ENCODE measurements at regions not wholly inside any gene's neighbourhood (a gene's known extent, or its start where the extent isn't known, plus 50 kb on each side); places are given as distances from the start of the nearest gene placed in this dataset.

GRCh38 chr4:34191443-34191842 lies 2052.9 kb downstream of the ARAP2 start:
- DNase-seq (ENCODE audit: low read depth): no peak

DNA sequence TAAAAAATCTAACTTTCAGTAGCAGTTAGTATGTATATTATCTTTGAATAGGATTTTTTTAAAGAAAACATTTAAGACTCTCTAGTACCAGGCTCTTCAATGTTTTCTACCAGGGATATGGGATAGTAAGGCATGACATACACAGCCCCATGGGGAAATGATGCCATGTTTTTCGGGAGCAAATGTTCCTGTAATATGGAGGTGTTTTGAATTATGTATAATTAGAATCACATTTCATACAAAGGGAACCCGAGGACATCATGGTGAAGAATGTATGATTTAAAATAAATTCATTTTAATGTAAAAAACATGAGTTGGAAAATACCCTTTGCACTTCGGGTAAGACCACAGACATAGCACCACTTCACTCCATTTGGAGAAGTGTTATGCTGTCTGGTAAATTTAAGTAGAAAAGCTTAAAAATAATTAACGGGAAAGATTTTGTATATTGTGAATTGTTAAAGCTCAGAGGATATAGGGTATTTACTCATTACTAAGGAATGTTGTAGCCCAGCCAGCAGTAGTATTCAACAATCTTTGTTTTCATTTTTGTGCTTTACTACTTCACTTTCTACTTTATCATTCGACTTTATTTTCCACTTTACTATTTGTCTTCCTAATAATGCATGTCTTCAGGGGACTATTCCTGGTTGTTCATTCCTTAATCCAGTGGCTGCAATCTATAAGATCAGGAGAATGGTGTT lies 2050.7 kb downstream of the ARAP2 start:
- no peak for DNase-seq (ENCODE audit: low read depth)

GRCh38 chr4:34194585-34194984 lies 2049.7 kb downstream of the ARAP2 start:
- DNase-seq (ENCODE audit: low read depth): no peak

DNA sequence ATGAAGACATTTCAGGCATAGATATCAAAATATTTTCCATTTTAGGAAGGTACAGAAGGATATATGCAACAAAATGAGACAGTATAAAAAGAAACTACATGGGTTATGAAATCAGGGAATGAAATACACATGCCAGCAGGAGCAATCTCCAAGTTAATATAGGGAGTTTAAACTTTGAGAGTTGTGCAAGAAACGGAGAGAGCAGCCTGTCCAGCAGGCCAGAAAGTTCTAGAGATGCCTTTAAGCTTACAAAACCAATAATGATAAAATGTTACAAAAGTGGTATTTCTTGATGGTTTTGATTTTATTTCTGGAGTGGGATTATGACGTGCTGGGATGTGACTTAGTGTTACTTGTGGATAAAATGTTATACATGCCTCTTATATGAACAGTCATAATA lies 2047.9 kb downstream of the ARAP2 start:
- DNase-seq (ENCODE audit: low read depth): no peak

- DNase-seq (ENCODE audit: low read depth): no peak
These were observed 2045.3 kb downstream of the ARAP2 start for GRCh38 chr4:34198966-34199365.

DNA sequence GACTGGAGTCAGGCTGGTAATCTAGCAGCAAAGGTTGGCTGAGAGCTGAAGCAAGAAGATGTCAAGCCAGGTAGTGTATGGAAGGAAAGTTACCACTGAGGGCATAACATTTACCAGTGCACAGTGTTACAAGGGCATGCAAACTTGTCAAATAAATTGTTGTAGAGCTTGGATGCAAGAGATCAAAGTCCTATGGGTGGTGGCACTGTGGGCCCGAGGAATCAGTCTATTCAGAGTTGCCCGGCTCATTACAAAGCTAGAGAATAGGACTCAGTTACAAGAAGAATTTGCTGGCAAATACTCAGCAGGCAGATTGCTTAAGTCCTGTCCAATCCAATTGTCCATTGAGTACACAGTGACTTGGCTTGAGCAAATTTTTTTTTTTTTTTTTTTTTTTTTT lies 2043.8 kb downstream of the ARAP2 start:
- DNase-seq (ENCODE audit: low read depth): no peak

GRCh38 chr4:34202154-34202553 lies 2042.2 kb downstream of the ARAP2 start:
- DNase-seq (ENCODE audit: low read depth): no peak

DNA sequence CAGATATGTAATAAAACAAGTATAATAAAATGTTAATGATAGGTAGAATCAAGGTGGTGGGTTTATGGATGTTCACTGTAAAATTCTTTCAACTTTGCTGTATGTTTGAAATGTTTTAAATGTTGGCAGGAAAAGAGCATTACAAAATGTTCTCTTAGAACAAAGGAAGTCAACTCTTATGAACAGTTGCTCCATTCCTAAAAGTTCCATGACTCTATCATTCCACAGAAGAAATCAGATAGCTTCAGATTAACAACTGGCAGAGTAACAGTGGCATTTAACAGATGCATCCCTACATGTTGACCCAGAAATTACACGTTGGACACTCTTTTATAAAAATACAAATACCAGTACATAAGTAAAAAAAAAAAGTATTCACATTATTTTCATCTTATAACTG lies 2023.7 kb downstream of the ARAP2 start:
- no peak for DNase-seq (ENCODE audit: low read depth)

DNA sequence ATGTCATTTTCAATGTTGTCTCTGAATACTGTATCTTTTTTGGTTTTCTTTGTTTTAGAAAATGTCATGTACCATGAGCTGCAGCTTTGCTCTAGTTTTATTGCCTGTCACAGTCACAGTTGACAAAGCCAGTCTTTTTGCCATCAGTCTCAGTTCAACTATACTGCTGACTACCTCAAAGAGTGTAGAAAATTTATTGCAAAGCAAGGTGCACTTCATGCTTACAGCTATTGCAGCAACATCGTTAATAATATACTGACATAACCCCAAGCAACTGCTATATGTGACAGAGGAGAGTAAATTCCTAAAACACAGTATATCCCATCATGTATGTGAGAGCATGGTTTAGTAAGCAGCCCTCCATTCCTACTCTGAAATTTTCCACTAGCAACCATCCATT lies 2022.3 kb downstream of the ARAP2 start:
- no peak for DNase-seq (ENCODE audit: low read depth)

- no peak for DNase-seq (ENCODE audit: low read depth)
These were observed 2008.2 kb downstream of the ARAP2 start for GRCh38 chr4:34236118-34236517.

DNA sequence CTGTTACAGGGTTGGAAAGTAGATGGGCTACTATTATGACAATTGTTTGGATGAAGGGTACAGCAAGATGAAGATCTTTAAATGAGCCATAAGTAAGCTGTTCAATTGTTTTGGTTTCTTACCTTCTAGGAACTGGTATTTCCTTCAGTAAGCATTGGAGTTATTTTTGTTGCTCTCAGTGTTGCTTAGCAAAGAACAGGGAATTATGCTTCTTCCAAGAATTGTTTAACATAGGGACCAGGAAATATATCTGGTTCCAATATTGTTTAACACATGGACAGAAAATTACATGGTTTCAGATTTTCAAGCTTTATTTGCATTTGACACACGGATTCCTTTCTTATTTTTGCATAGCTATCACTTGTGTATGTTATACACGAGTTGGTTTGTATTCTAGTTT lies 1999.0 kb downstream of the ARAP2 start:
- no peak for DNase-seq (ENCODE audit: low read depth)

DNA sequence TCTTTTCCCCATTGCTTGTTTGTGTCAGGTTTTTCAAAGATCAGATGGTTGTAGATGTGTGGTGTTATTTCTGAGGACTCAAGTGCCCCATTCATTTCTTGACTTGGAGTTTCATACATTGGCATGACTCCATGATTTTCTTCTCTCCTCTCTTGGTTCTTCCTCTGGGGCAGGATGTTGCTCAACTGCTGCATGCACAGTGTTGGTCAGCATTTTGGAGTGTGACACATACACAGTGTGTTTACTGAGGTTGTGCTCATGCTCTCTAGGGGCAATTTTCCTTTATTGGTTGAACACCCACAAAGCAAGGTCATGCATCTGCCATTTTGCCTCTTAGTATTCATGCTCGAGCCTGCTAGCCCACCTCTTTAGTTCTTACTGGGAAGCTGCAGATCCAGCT lies 1993.8 kb downstream of the ARAP2 start:
- DNase-seq (ENCODE audit: low read depth): no peak

DNA sequence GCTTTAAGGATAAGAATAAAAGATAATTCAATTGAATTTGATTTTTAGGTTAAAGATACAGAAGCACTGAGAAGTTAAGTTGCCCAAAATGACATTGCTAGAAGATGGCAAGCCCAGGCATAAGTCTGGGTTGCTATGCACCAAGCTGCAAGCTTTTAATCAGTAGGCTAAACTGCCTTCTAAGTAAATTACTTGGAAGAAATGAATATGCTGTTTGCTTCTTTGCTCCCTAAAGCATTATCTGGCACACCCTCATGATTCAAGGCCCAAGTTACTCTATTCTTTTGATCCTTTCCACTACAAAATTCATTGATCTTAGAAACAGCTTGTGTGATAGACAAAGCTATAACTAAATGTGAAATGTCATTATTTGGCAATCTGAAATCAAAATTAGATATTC lies 1991.1 kb downstream of the ARAP2 start:
- DNase-seq (ENCODE audit: low read depth): no peak

- no peak for DNase-seq (ENCODE audit: low read depth)
These were observed 1986.1 kb downstream of the ARAP2 start for GRCh38 chr4:34258176-34258575.

DNA sequence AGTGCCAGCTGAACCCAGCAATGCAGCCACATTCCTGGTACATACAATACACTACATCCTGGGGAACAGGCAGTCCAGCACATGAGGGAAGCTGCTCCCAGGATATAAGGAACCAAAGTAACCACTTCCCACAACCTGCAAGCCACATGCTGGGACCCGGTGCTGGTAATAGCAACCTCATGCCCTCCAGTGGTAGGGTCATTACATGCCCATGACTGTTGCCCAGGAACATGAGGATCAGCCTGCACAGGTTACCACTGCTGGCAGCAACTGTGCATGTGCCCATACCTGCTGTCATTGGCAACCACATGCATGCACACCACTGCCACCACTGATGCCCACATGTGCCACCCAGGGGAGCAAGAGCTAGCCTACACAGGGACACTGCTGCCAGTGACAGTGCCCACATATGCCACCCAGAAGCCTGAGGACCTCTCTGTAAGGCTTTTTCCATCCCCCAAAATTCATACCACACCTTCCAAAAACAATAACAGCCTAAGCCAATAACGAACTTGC lies 1982.5 kb downstream of the ARAP2 start:
- DNase-seq (ENCODE audit: low read depth): no peak

- no peak for DNase-seq (ENCODE audit: low read depth)
These were observed 1974.7 kb downstream of the ARAP2 start for GRCh38 chr4:34269613-34270012.

DNA sequence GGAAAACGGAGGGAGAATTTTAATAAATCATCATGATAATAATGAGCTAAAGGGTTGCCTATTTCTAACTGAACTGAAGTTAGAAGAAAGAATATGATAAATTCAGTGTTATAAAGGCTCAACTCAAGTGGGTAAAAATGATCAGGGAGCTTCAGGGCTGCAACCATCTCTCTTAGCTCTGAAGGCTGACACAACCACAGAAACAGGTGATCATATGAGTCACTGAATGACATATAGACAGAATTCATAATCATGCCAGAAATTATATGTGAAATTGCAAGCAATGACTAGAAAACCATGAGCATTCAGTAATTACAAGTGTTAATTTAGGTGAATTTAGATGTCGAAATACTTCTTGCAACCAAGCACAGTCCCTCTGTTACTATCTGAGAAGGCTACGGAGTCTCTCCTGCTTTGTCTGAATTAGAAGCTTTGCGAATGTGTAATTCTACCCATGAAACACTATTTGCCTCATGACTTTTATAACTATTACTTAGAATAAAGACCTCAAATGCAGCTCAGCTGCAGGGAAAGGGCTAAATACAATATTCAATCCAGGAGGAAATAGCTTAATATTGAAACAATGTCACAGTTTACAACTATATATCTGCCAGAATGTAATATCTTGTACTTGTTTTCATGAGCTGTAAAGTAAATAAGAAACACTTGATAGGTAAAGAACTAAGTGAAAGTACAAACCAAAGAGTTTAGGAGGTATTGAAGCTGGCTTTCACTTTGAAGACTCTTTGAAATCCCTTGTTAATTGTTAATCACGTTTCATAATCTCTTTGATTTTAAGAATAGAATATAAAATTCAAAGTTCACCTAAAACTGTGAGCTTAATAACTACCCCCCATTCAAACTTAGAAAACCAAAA lies 1972.6 kb downstream of the ARAP2 start:
- no peak for DNase-seq (ENCODE audit: low read depth)

- DNase-seq (ENCODE audit: low read depth): no peak
These were observed 1965.3 kb downstream of the ARAP2 start for GRCh38 chr4:34279011-34279410.

DNA sequence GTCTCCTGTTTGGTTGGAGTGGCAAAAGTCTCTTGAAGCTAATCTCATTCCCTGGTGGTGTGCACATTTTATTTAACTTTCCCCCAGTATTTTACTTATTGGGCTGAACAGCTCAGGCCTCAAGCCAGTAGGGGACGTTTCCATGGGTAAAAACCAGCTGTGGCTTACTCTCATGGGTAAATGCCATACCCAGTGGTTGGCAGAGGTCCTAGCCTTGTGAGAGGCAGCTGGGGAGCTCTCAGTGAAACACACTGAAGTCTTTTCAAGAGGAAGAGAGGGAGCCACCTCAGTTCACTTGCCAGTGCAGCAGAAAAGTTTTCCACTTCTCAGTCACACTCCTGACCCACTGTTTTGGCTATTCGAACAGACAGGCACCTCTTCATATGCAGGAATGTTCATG lies 1964.2 kb downstream of the ARAP2 start:
- no peak for DNase-seq (ENCODE audit: low read depth)

GRCh38 chr4:34281826-34282225 lies 1962.5 kb downstream of the ARAP2 start:
- DNase-seq (ENCODE audit: low read depth): no peak

- no peak for DNase-seq (ENCODE audit: low read depth)
These were observed 1954.8 kb downstream of the ARAP2 start for GRCh38 chr4:34289489-34289888.

DNA sequence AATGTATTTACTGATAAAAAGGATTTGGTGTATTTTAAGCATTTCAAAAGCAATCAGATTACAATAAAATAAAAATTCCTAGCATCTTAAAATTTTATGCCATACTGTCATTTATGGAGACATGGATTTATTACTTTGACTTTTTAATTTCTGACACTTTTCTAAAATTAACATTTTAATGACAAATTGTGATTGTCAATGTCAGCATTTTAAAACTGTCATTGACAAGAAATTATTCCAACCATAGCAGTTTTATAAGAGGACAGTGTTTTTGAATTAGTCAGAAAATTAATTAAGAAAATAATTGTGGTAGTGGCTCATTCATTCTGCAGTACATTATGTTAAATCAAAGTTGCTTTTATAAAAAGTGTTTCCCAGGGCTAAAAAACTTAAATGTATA lies 1954.4 kb downstream of the ARAP2 start:
- no peak for DNase-seq (ENCODE audit: low read depth)

- DNase-seq (ENCODE audit: low read depth): no peak
These were observed 1950.9 kb downstream of the ARAP2 start for GRCh38 chr4:34293459-34293858.

Measured in activated T-cell treated with anti-CD3 and anti-CD28 coated beads for 48 hours (primary cell).